ENCODE measurements at regions not wholly inside any gene's neighbourhood (a gene's known extent, or its start where the extent isn't known, plus 50 kb on each side); places are given as distances from the start of the nearest gene placed in this dataset.

- TF ChIP-seq ISL1 (CRISPR knock-in tag; IDR thresholded peaks at IDR 0.05) (peak; percentile 92), ZFP3 (CRISPR knock-in tag; IDR thresholded peaks at IDR 0.05) (no peak), OSR1 (CRISPR knock-in tag; IDR thresholded peaks at IDR 0.05) (no peak), TCF4 (CRISPR knock-in tag; IDR thresholded peaks at IDR 0.05; ENCODE audit: borderline replicate concordance) (peak; percentile 66; the same call in 1 of the 2 replicates)
- ATAC-seq, result no peak; the same call in 2 of the 3 replicates
These were observed 1063.9 kb downstream of the PLA2G4A start for GRCh38 chr1:187892683-187893039.

DNA sequence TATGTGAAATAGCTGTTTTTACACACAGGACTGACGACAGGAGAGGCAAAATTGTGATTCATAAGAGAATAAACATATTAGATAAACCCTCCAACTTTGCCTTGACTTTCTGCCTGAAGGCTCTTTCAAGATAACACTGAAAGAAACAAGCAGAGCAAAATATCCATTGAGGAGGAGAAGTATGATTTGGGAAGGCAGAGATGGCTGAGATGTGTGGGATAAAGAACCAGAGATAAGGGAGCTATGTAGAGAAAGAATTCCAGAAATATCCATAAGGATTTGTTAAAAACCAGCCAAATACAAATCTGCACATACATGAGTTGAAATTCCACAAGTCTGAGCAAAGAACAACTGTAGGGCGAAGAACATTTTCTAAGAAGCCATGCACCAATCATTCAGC, 1064.7 kb downstream of the PLA2G4A start:
- no peak for ATAC-seq
- TF ChIP-seq ZNF70 (CRISPR knock-in tag; IDR thresholded peaks at IDR 0.05) (no peak), ISL1 (CRISPR knock-in tag; IDR thresholded peaks at IDR 0.05) (no peak), ZNF8 (CRISPR knock-in tag; IDR thresholded peaks at IDR 0.05) (no peak), TOX (CRISPR knock-in tag; IDR thresholded peaks at IDR 0.05; ENCODE audit: borderline replicate concordance) (no peak), OSR1 (CRISPR knock-in tag; IDR thresholded peaks at IDR 0.05) (no peak), PATZ1 (CRISPR knock-in tag; IDR thresholded peaks at IDR 0.05; ENCODE audit: borderline replicate concordance) (no peak), ZFP30 (CRISPR knock-in tag; IDR thresholded peaks at IDR 0.05) (no peak), CSDC2 (CRISPR knock-in tag; IDR thresholded peaks at IDR 0.05) (no peak), TSHZ2 (CRISPR knock-in tag; IDR thresholded peaks at IDR 0.05) (no peak), CREB5 (CRISPR knock-in tag; IDR thresholded peaks at IDR 0.05; ENCODE audit: low read depth) (no peak), RARB (CRISPR knock-in tag; IDR thresholded peaks at IDR 0.05) (no peak), ZFP3 (CRISPR knock-in tag; IDR thresholded peaks at IDR 0.05) (no peak)

DNA sequence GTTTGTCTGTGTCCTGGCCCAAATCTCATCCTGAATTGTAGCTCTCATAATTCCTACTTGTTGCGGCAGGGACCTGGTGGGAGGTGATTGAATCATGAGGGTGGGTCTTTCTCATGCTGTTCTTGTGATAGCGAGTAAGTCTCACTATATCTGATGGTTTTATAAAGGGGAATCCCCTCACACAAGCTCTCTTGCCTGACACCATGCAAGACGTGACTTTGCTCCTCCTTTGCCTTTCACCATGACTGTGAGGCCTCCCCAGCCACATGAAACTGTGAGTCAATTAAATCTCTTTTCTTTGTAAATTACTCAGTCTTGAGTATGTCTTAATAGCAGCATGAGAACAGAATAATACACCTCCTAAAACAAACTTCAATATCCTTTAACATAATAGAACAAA, 1065.6 kb downstream of the PLA2G4A start:
- ATAC-seq, result no peak
- no peak for TF ChIP-seq ZNF565 (CRISPR knock-in tag; conservative IDR thresholded peaks at IDR 0.05; ENCODE audit: low read depth)
- TF ChIP-seq ARNTL (CRISPR knock-in tag; IDR thresholded peaks at IDR 0.05; ENCODE audit: borderline replicate concordance, low read depth), result no peak
- TF ChIP-seq BACH2 (CRISPR knock-in tag; IDR thresholded peaks at IDR 0.05; ENCODE audit: borderline replicate concordance), result no peak
- TF ChIP-seq ZFP30 (CRISPR knock-in tag; IDR thresholded peaks at IDR 0.05), result no peak

DNA sequence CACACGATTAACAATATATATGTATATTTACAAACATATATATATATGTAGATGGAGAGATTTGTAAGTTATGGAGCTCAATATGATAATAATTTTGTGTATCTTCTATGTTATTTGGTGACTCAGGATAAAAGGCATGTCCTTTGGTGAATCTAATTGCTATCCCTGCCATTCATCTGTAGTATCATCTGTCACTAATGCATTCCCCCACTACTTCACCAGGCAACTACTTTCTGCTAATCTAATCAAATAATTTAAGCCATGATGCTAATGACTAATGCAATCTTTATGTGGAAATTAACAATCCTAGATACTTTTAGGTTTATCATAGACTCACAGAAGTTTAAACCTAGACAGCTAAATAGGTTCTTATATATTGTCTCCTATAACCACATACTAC, 1074.5 kb downstream of the PLA2G4A start:
- TF ChIP-seq, protein P1, sequence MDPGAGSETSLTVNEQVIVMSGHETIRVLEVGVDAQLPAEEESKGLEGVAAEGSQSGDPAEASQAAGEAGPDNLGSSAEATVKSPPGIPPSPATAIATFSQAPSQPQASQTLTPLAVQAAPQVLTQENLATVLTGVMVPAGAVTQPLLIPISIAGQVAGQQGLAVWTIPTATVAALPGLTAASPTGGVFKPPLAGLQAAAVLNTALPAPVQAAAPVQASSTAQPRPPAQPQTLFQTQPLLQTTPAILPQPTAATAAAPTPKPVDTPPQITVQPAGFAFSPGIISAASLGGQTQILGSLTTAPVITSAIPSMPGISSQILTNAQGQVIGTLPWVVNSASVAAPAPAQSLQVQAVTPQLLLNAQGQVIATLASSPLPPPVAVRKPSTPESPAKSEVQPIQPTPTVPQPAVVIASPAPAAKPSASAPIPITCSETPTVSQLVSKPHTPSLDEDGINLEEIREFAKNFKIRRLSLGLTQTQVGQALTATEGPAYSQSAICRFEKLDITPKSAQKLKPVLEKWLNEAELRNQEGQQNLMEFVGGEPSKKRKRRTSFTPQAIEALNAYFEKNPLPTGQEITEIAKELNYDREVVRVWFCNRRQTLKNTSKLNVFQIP (CRISPR knock-in tag; IDR thresholded peaks at IDR 0.05; ENCODE audit: borderline replicate concordance, low read depth), result 0 out of 2 replicates have a peak, but pooled peaks have one; percentile 43
- TF ChIP-seq ISL1 (CRISPR knock-in tag; IDR thresholded peaks at IDR 0.05), result peak; percentile 98
- TF ChIP-seq TCF4 (CRISPR knock-in tag; IDR thresholded peaks at IDR 0.05; ENCODE audit: borderline replicate concordance), result no peak
- peak; percentile 40; the same call in 1 of the 2 replicates for TF ChIP-seq TOX (CRISPR knock-in tag; IDR thresholded peaks at IDR 0.05; ENCODE audit: borderline replicate concordance)
- TF ChIP-seq ZC3H10 (CRISPR knock-in tag; IDR thresholded peaks at IDR 0.05), result peak; percentile 97
- no peak for TF ChIP-seq TSHZ2 (CRISPR knock-in tag; IDR thresholded peaks at IDR 0.05)
- ATAC-seq, result peak; percentile 96

Data from SK-N-SH treated with all-trans-retinoic acid at 6 μM for 48 hours (cell line).